Transverse colon (tissue), 4 donors: ENCODE measurements at regions not wholly inside any gene's neighbourhood (a gene's known extent, or its start where the extent isn't known, plus 50 kb on each side); places are given as distances from the start of the nearest gene placed in this dataset.

Source experiments
- DNase-seq: peaks from one replicate; pipeline ENCODE4 v3.0.0-alpha.2; 2019
- H3K27ac ChIP-seq, 4 donors: fragments of 200-600 bp; sonication (generic); 2 replicates each; pipeline ENCODE4 v1.5.1; 2016 to 2018; ENCODE audit warnings: inconsistent platforms in 4 of 4
- H3K27me3 ChIP-seq: fragments of 200-600 bp; sonication (generic); 2 replicates; pipeline ENCODE4 v1.5.1; 2017; ENCODE audit warnings: inconsistent platforms
- H3K36me3 ChIP-seq, 4 donors: fragments of 200-600 bp; sonication (generic); 2 replicates each; pipeline ENCODE4 v1.5.1; 2017 to 2019; ENCODE audit warnings: inconsistent platforms in 4 of 4
- H3K4me1 ChIP-seq, 4 donors: fragments of 200-600 bp; sonication (generic); 2 replicates each; pipeline ENCODE4 v1.5.1; 2017 to 2020; ENCODE audit warnings: inconsistent platforms in 4 of 4
- H3K4me3 ChIP-seq, 4 donors: fragments of 200-600 bp; sonication (generic); 1 replicate in 1 of 4; 2 replicates in 3 of 4; pipeline versions ENCODE4 v1.5.1 to v1.6.1; 2017 to 2019; ENCODE audit warnings: inconsistent platforms in 4 of 4
- H3K9me3 ChIP-seq, 2 donors: fragments of 200-600 bp; sonication (generic); 2 replicates each; pipeline ENCODE4 v1.5.1; 2017 to 2019; ENCODE audit warnings: inconsistent platforms in 2 of 2
- CTCF ChIP-seq, 5 experiments: fragments of 200-600 bp in 3 of 5; fragments of 450-650 bp in 2 of 5; sonication (generic) in 3 of 5; IDR thresholded peaks; 1 replicate in 2 of 5; 2 replicates in 3 of 5; pipeline ENCODE4 v1.5.1; 2016 to 2017; ENCODE audit warnings: antibody characterized with exemption in 5 of 5, inconsistent platforms in 3 of 5, mild to moderate bottlenecking in 2 of 5, moderate library complexity in 1 of 5
- EP300 ChIP-seq: sonication (generic); formaldehyde crosslinking; IDR thresholded peaks from one replicate; pipeline ENCODE4 v1.6.1; 2017; ENCODE audit warnings: antibody characterized with exemption, low read depth
- POLR2A ChIP-seq: fragments of 450-650 bp; IDR thresholded peaks from one replicate; pipeline ENCODE4 v1.6.1; 2016; ENCODE audit warnings: antibody characterized with exemption, mild to moderate bottlenecking, moderate library complexity
- POLR2AphosphoS5 ChIP-seq, 3 donors: sonication (generic); formaldehyde crosslinking; IDR thresholded peaks; one replicate each; pipeline ENCODE4 v1.6.1; 2016; ENCODE audit warnings: antibody characterized with exemption in 3 of 3
- WGBS, 2 donors: methylation state at CpG; one replicate each; pipeline ENCODE4 v1.1.5; 2018; ENCODE audit warnings: low coverage in 1 of 2; 5-methylcytosine and 5-hydroxymethylcytosine counted together
- in situ Hi-C, 4 donors: fragments of 200-750 bp; cut with MboI; loops; one replicate each; pipeline versions ENCODE4 v1.15.0 to v1.15.1; 2017; ENCODE audit warnings: low sequenced_read_pairs in 3 of 4, low pct_ligation_motif_present in 1 of 4, low pct_unique_long_range_greater_than_20kb in 1 of 4
- intact Hi-C: fragments of 100-400 bp; cut with DNase I; formaldehyde crosslinking; loops from one replicate; pipeline ENCODE4 v1.15.1; 2023; ENCODE audit warnings: low total_unique reads

GRCh38 chr17:51533219-51533618, 272.9 kb downstream of the UTP18 start:
- no peaks in the 10 kb centered on the region for H3K36me3 ChIP-seq
- WGBS, 2 donors, result 75 to 93% methylated on average over 1 to 3 of the region's 3 CpGs
- DNase-seq, result no peak
- no peaks in the 10 kb centered on the region for H3K4me1 ChIP-seq
- TF ChIP-seq EP300 (no peak), POLR2AphosphoS5 (IDR thresholded peaks at IDR 0.05) (no peak), POLR2A (no peak), CTCF (IDR thresholded peaks at IDR 0.05) (no peak)
- H3K27ac ChIP-seq, result no peak overlapping the region
- in situ Hi-C loops (no loop called here), intact Hi-C loops (loop anchor here (10.0 kb wide), 1 partner anchor 62 kb away; no protein-coding TSS in a partner anchor)
- H3K4me3 ChIP-seq, result no peak overlapping the region
- H3K27me3 ChIP-seq, result no peaks in the 10 kb centered on the region
- no peaks in the 10 kb centered on the region for H3K9me3 ChIP-seq

GRCh38 chr17:51533821-51534220, 273.5 kb downstream of the UTP18 start:
- WGBS, 2 donors, result 74 to 85% methylated on average over 3 of the region's 3 CpGs
- TF ChIP-seq POLR2A, result no peak
- TF ChIP-seq CTCF (IDR thresholded peaks at IDR 0.05), result no peak
- no peak for TF ChIP-seq POLR2AphosphoS5 (IDR thresholded peaks at IDR 0.05)
- TF ChIP-seq EP300, result no peak
- Histone ChIP-seq H3K4me1 (no peaks in the 10 kb centered on the region), H3K27me3 (no peaks in the 10 kb centered on the region), H3K27ac (no peak overlapping the region), H3K9me3 (no peaks in the 10 kb centered on the region), H3K36me3 (no peaks in the 10 kb centered on the region), H3K4me3 (no peak overlapping the region)
- no peak for DNase-seq
- in situ Hi-C loops (no loop called here), intact Hi-C loops (loop anchor here (10.0 kb wide), 1 partner anchor 61 kb away; no protein-coding TSS in a partner anchor)

- no peak for DNase-seq
- no peak for TF ChIP-seq POLR2A
- no peak for TF ChIP-seq POLR2AphosphoS5 (IDR thresholded peaks at IDR 0.05)
- no peak for TF ChIP-seq EP300
- TF ChIP-seq CTCF (IDR thresholded peaks at IDR 0.05), result no peak
- no peaks in the 10 kb centered on the region for H3K27me3 ChIP-seq
- no peaks in the 10 kb centered on the region for H3K36me3 ChIP-seq
- H3K27ac ChIP-seq, result no peak overlapping the region
- intact Hi-C loops, result loop anchor here (10.0 kb wide), 1 partner anchor 58 kb away; no protein-coding TSS in a partner anchor
- H3K4me1 ChIP-seq, result no peaks in the 10 kb centered on the region
- in situ Hi-C loops, result no loop called here
- 40 to 81% methylated on average over 1 to 7 of the region's 7 CpGs for WGBS, 2 donors
- no peaks in the 10 kb centered on the region for H3K9me3 ChIP-seq
- no peak overlapping the region for H3K4me3 ChIP-seq
Measured at GRCh38 chr17:51536627-51537026, 276.3 kb downstream of the UTP18 start.

GRCh38 chr17:51537996-51538550, 277.7 kb downstream of the UTP18 start:
- in situ Hi-C loops, result no loop called here
- DNase-seq, result no peak
- no peaks in the 10 kb centered on the region for H3K4me1 ChIP-seq
- H3K9me3 ChIP-seq, result no peaks in the 10 kb centered on the region
- no peaks in the 10 kb centered on the region for H3K36me3 ChIP-seq
- intact Hi-C loops, result loop anchor here (10.0 kb wide), 1 partner anchor 57 kb away; no protein-coding TSS in a partner anchor
- WGBS, 2 donors, result 63 to 70% methylated on average over 3 to 7 of the region's 7 CpGs
- TF ChIP-seq CTCF (IDR thresholded peaks at IDR 0.05) (no peak), POLR2A (no peak), POLR2AphosphoS5 (IDR thresholded peaks at IDR 0.05) (no peak), EP300 (no peak)
- H3K27me3 ChIP-seq, result no peaks in the 10 kb centered on the region
- H3K27ac ChIP-seq, result no peak overlapping the region
- no peak overlapping the region for H3K4me3 ChIP-seq
